WI38 (cell line): ENCODE measurements at regions not wholly inside any gene's neighbourhood (a gene's known extent, or its start where the extent isn't known, plus 50 kb on each side); places are given as distances from the start of the nearest gene placed in this dataset.

Source experiments
- H3K4me3 ChIP-seq: 2 replicates; pipeline ENCODE4 v1.5.1; 2011; ENCODE audit warnings: low read depth, mild to moderate bottlenecking, control low read depth, low read length
- CTCF ChIP-seq: IDR thresholded peaks from 2 replicates; pipeline ENCODE4 v1.5.1; 2012; ENCODE audit warnings: low read depth, mild to moderate bottlenecking, control low read depth, low read length

- H3K4me3 ChIP-seq: no peak overlapping the region
- TF ChIP-seq CTCF: no peak
Observed at GRCh38 chr12:114272605-114273004, 133.3 kb downstream of the TBX5 start.

GRCh38 chr12:114272071-114272470 is 133.9 kb downstream of the TBX5 start:
- no peak overlapping the region for H3K4me3 ChIP-seq
- TF ChIP-seq CTCF: no peak

GRCh38 chr12:114269153-114269552 is 136.8 kb downstream of the TBX5 start:
- no peak overlapping the region for H3K4me3 ChIP-seq
- no peak for TF ChIP-seq CTCF

GRCh38 chr12:114266536-114266935 is 139.4 kb downstream of the TBX5 start:
- no peak for TF ChIP-seq CTCF
- H3K4me3 ChIP-seq: no peak overlapping the region

- no peak for TF ChIP-seq CTCF
- H3K4me3 ChIP-seq: no peak overlapping the region
Observed at GRCh38 chr12:114265036-114265435, 140.9 kb downstream of the TBX5 start.

GRCh38 chr12:114263056-114263805 is 142.7 kb downstream of the TBX5 start:
- no peak for TF ChIP-seq CTCF
- H3K4me3 ChIP-seq: no peak overlapping the region

- H3K4me3 ChIP-seq: no peak overlapping the region
- no peak for TF ChIP-seq CTCF
Observed at GRCh38 chr12:114257687-114258086, 148.3 kb downstream of the TBX5 start.
